Transverse colon (tissue), 4 donors: ENCODE measurements at regions not wholly inside any gene's neighbourhood (a gene's known extent, or its start where the extent isn't known, plus 50 kb on each side); places are given as distances from the start of the nearest gene placed in this dataset.

ENCODE experiments used
- DNase-seq: peaks from one replicate; pipeline ENCODE4 v3.0.0-alpha.2; 2019
- H3K27ac ChIP-seq, 4 donors: fragments of 200-600 bp; sonication (generic); 2 replicates each; pipeline ENCODE4 v1.5.1; 2016 to 2018; ENCODE audit warnings: inconsistent platforms in 4 of 4
- H3K27me3 ChIP-seq: fragments of 200-600 bp; sonication (generic); 2 replicates; pipeline ENCODE4 v1.5.1; 2017; ENCODE audit warnings: inconsistent platforms
- H3K36me3 ChIP-seq, 4 donors: fragments of 200-600 bp; sonication (generic); 2 replicates each; pipeline ENCODE4 v1.5.1; 2017 to 2019; ENCODE audit warnings: inconsistent platforms in 4 of 4
- H3K4me1 ChIP-seq, 4 donors: fragments of 200-600 bp; sonication (generic); 2 replicates each; pipeline ENCODE4 v1.5.1; 2017 to 2020; ENCODE audit warnings: inconsistent platforms in 4 of 4
- H3K4me3 ChIP-seq, 4 donors: fragments of 200-600 bp; sonication (generic); 1 replicate in 1 of 4; 2 replicates in 3 of 4; pipeline versions ENCODE4 v1.5.1 to v1.6.1; 2017 to 2019; ENCODE audit warnings: inconsistent platforms in 4 of 4
- H3K9me3 ChIP-seq, 2 donors: fragments of 200-600 bp; sonication (generic); 2 replicates each; pipeline ENCODE4 v1.5.1; 2017 to 2019; ENCODE audit warnings: inconsistent platforms in 2 of 2
- EP300 ChIP-seq: sonication (generic); formaldehyde crosslinking; IDR thresholded peaks from one replicate; pipeline ENCODE4 v1.6.1; 2017; ENCODE audit warnings: antibody characterized with exemption, low read depth
- POLR2A ChIP-seq: fragments of 450-650 bp; IDR thresholded peaks from one replicate; pipeline ENCODE4 v1.6.1; 2016; ENCODE audit warnings: antibody characterized with exemption, mild to moderate bottlenecking, moderate library complexity
- POLR2AphosphoS5 ChIP-seq, 3 donors: sonication (generic); formaldehyde crosslinking; IDR thresholded peaks; one replicate each; pipeline ENCODE4 v1.6.1; 2016; ENCODE audit warnings: antibody characterized with exemption in 3 of 3
- WGBS, 2 donors: methylation state at CpG; one replicate each; pipeline ENCODE4 v1.1.5; 2018; ENCODE audit warnings: low coverage in 1 of 2; 5-methylcytosine and 5-hydroxymethylcytosine counted together
- in situ Hi-C, 4 donors: fragments of 200-750 bp; cut with MboI; loops; one replicate each; pipeline versions ENCODE4 v1.15.0 to v1.15.1; 2017; ENCODE audit warnings: low sequenced_read_pairs in 3 of 4, low pct_ligation_motif_present in 1 of 4, low pct_unique_long_range_greater_than_20kb in 1 of 4
- intact Hi-C: fragments of 100-400 bp; cut with DNase I; formaldehyde crosslinking; loops from one replicate; pipeline ENCODE4 v1.15.1; 2023; ENCODE audit warnings: low total_unique reads
- TF ChIP-seq, protein P1 (sequence below), 5 experiments: fragments of 200-600 bp in 3 of 5; fragments of 450-650 bp in 2 of 5; sonication (generic) in 3 of 5; IDR thresholded peaks; 1 replicate in 2 of 5; 2 replicates in 3 of 5; pipeline ENCODE4 v1.5.1; 2016 to 2017; ENCODE audit warnings: antibody characterized with exemption in 5 of 5, inconsistent platforms in 3 of 5, mild to moderate bottlenecking in 2 of 5, moderate library complexity in 1 of 5

DNA sequence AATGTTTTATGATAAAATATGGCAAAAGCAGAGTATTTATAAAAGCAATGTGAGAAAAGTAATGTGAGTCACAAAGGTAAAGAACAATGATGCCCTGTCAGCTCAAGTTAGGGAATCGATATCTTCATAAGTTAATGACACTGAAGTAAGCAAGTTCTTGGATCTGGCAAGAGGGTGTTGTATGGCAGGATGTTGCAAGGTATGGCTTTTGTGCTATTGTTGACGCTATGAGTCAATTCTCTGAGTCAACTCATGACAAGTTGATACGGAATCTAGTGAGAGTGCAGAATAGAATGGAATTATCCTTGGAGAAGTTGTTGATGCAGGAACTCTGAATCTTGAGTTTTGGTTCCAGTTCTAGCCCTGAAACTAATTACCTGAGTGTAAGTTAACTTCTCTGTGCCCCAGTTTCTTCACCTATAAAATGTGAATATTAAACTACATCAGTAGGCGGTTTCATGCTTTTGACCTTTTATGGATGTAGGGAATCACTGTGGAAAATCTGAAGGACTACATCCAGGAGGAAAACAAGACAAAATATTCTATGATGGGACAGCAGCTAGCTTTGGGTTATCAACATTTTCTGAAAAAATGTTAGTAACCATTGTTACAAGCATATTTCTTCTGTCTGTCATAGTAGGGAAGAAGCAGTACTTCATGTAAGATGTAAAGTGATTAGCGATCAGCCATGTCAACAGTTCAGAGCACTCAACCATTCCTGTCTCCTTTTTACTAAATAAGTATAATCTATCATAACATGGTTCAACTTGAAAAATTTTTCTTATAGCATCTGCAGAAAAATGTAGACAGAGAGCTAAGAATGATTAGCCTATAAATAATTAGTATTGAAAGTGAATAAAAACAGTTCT, 96.9 kb downstream of the ATP6V1G3 start:
- 81 to 93% methylated on average over 4 to 5 of the region's 5 CpGs for WGBS, 2 donors
- no peak for TF ChIP-seq EP300
- no peak for TF ChIP-seq POLR2AphosphoS5 (IDR thresholded peaks at IDR 0.05)
- TF ChIP-seq POLR2A, result no peak

DNA sequence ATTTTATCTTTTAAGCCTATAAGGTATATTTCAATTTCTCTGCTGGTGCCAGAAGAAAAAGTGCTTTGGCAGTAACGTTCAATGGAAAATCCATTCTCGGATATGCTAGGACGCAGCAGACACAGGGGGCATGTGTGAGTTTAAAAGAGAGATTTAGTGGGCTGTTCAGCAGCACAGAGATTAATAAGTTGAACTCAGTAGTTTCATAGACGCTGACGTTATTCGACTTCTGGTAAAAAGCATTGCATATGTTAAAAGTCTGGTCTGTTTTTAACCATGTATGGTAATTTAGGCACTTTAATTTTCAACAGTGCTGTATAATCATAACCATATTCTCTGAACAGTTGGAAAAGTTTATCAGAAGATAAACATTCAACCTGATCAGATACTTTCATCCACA, 99.6 kb downstream of the ATP6V1G3 start:
- Histone ChIP-seq H3K9me3 (no peaks in the 10 kb centered on the region), H3K4me1 (no peaks in the 10 kb centered on the region), H3K36me3 (no peaks in the 10 kb centered on the region), H3K4me3 (no peak overlapping the region), H3K27ac (no peak overlapping the region), H3K27me3 (no peaks in the 10 kb centered on the region)
- TF ChIP-seq, protein P1, sequence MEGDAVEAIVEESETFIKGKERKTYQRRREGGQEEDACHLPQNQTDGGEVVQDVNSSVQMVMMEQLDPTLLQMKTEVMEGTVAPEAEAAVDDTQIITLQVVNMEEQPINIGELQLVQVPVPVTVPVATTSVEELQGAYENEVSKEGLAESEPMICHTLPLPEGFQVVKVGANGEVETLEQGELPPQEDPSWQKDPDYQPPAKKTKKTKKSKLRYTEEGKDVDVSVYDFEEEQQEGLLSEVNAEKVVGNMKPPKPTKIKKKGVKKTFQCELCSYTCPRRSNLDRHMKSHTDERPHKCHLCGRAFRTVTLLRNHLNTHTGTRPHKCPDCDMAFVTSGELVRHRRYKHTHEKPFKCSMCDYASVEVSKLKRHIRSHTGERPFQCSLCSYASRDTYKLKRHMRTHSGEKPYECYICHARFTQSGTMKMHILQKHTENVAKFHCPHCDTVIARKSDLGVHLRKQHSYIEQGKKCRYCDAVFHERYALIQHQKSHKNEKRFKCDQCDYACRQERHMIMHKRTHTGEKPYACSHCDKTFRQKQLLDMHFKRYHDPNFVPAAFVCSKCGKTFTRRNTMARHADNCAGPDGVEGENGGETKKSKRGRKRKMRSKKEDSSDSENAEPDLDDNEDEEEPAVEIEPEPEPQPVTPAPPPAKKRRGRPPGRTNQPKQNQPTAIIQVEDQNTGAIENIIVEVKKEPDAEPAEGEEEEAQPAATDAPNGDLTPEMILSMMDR (IDR thresholded peaks at IDR 0.05), result no peak
- no peak for TF ChIP-seq POLR2AphosphoS5 (IDR thresholded peaks at IDR 0.05)
- intact Hi-C loops (no loop called here), in situ Hi-C loops (no loop called here)
- WGBS, 2 donors, result 77 to 86% methylated on average over 6 of the region's 6 CpGs
- no peak for DNase-seq

More for the DNA sequence above, 96.9 kb downstream of the ATP6V1G3 start:
- DNase-seq, result no peak
- Histone ChIP-seq H3K4me3 (no peak overlapping the region), H3K27me3 (no peaks in the 10 kb centered on the region), H3K27ac (no peak overlapping the region), H3K4me1 (no peaks in the 10 kb centered on the region), H3K36me3 (no peaks in the 10 kb centered on the region), H3K9me3 (no peaks in the 10 kb centered on the region)
- in situ Hi-C loops (no loop called here), intact Hi-C loops (no loop called here)

DNA sequence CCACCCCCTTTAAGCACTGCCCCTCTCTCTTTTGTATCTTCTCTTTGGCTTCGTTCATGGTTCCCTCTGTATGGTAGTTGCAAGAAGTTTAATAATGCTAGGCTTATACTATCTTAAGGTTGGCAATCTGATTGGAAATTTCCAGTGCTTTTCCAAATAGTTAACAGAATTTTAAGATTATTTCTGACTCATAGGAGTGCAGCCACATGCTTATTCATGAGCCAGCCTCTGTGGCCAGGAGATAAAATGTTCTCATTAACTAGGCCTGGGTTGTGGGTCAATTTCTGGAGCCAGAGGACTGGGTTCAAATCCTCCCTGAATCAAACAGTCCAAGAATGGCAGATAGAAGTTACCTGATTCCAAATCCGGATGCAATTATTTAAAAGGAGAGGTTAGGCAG, 103.1 kb downstream of the ATP6V1G3 start:
- no peaks in the 10 kb centered on the region for H3K27me3 ChIP-seq
- H3K36me3 ChIP-seq, result no peaks in the 10 kb centered on the region
- H3K9me3 ChIP-seq, result no peaks in the 10 kb centered on the region
- DNase-seq, result no peak
- intact Hi-C loops, result no loop called here
- H3K4me3 ChIP-seq, result no peak overlapping the region
- in situ Hi-C loops, result no loop called here
- 55 to 78% methylated on average over 2 of the region's 2 CpGs for WGBS, 2 donors
- no peaks in the 10 kb centered on the region for H3K4me1 ChIP-seq
- no peak overlapping the region for H3K27ac ChIP-seq
- TF ChIP-seq POLR2A (no peak), POLR2AphosphoS5 (IDR thresholded peaks at IDR 0.05) (no peak), EP300 (no peak)
- TF ChIP-seq, protein P1 (IDR thresholded peaks at IDR 0.05), result no peak

DNA sequence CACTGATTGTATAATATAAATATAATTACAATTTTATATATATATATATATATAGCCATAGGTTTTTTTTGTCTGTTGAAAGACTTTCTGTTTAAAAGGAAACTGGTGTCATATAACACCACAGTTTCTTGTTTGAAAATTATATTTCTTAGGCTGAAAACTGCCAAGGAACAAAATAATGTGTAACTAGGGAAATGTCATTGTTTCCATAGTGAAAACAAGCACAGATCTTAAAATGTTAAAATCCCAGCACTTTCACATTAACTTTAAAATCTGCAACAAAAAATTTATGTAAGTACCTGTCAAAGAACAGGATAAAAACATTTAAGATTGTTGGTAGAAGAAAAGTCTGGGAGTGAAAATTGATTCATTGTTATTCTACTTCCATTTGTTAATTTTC, 104.2 kb downstream of the ATP6V1G3 start:
- no peak overlapping the region for H3K4me3 ChIP-seq
- TF ChIP-seq POLR2AphosphoS5 (IDR thresholded peaks at IDR 0.05) (no peak), POLR2A (no peak), EP300 (no peak)
- TF ChIP-seq, protein P1 (IDR thresholded peaks at IDR 0.05), result no peak
- in situ Hi-C loops, result no loop called here

DNA sequence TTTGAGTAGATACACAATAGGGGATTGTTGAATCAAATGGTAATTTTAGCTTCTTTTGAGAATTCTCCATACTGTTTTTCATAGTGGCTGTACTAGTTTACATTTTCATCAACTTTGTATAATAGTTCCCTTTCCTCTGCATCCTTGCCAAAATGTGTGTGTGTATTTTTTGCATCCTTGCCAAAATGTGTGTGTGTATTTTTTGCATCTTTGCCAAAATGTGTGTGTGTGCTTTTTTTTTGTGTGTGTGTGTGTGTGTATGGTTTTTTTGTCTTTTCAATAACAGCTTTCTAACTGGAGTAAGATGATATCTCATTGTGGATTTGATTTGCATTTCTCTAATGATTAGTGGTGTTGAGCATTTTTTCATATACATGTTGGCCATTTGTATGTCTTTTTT, 105.4 kb downstream of the ATP6V1G3 start:
- in situ Hi-C loops, result no loop called here
- intact Hi-C loops, result no loop called here
- DNase-seq, result no peak
- Histone ChIP-seq H3K4me3 (no peak overlapping the region), H3K36me3 (no peaks in the 10 kb centered on the region), H3K27ac (no peak overlapping the region), H3K9me3 (peaks cover 0 to 7% of the 10 kb centered on the region in 2 donors), H3K4me1 (no peaks in the 10 kb centered on the region), H3K27me3 (no peaks in the 10 kb centered on the region)
- no peak for TF ChIP-seq POLR2AphosphoS5 (IDR thresholded peaks at IDR 0.05)
- TF ChIP-seq, protein P1 (IDR thresholded peaks at IDR 0.05), result no peak
- no peak for TF ChIP-seq POLR2A
- no peak for TF ChIP-seq EP300

More for the DNA sequence above, 104.2 kb downstream of the ATP6V1G3 start:
- H3K4me1 ChIP-seq, result no peaks in the 10 kb centered on the region
- no peaks in the 10 kb centered on the region for H3K27me3 ChIP-seq
- peaks cover 0 to 4% of the 10 kb centered on the region in 2 donors for H3K9me3 ChIP-seq
- intact Hi-C loops, result no loop called here
- no peak for DNase-seq
- no peak overlapping the region for H3K27ac ChIP-seq
- H3K36me3 ChIP-seq, result no peaks in the 10 kb centered on the region
